C4-2B (cell line): ENCODE measurements at regions not wholly inside any gene's neighbourhood (a gene's known extent, or its start where the extent isn't known, plus 50 kb on each side); places are given as distances from the start of the nearest gene placed in this dataset.

Experiments used
- CTCF ChIP-seq: fragments of 450-650 bp; conservative IDR thresholded peaks from 2 replicates; pipeline ENCODE4 v1.5.1; 2017; ENCODE audit warnings: mild to moderate bottlenecking
- ZFX ChIP-seq: fragments of 450-650 bp; IDR thresholded peaks from 2 replicates; pipeline ENCODE4 v1.6.1; 2017

DNA sequence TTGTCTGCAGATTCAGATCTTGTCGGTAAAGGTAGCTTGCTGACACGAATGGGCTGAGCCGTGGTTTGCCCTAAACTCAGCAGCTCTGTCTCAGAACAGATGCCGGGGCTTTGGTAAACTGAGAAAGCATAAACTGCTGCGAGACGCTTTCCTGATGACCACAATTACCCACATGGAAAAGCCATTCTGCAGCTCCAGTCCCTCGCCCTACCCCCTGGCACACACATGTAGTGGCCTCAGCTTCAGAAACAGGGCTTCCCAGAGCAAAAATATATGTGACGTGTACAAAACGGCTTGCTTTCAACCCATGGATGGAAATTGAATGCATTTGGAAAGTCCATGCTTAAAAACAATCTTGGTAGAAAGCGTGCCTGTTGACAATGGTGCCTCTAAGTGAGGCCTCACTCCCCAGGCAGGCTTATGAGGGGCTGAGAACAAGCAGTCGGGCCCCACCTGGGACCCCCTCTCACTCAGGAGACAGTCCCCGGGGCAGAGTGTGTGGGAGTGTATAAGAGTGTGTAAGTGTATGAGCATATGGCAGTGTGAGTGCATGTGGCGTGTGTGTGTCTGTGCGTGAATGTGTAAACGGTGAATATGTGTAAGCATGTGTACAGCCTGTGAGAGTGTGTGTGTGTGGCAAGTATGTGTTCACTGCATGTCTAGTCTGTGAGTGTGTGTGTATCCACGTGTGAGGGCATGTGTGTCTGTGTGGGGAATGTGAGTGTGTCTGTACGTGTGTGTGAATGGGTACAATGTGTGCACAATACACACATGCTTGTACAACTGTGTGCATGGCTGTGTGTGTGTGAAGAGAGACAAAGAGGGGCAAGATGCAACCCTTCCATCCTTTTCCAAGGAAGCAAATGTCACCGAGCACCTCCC lies 88.2 kb upstream of the SMIM23 start:
- TF ChIP-seq CTCF = no peak
- TF ChIP-seq ZFX = no peak
